GM12873 (cell line): ENCODE measurements at regions not wholly inside any gene's neighbourhood (a gene's known extent, or its start where the extent isn't known, plus 50 kb on each side); places are given as distances from the start of the nearest gene placed in this dataset.

Experiments used
- CTCF ChIP-seq: IDR thresholded peaks from 2 replicates; pipeline ENCODE4 v1.5.1; 2012; ENCODE audit warnings: low read depth, mild to moderate bottlenecking, moderate library complexity, low read length, control low read depth; ENCODE audit not compliant: insufficient read depth; ENCODE audit errors: missing control alignments

GRCh38 chr1:238029126-238029525 is 138.4 kb upstream of the ZP4 start:
- no peak for TF ChIP-seq CTCF

GRCh38 chr1:238027366-238027765 is 136.6 kb upstream of the ZP4 start:
- TF ChIP-seq CTCF = no peak

- no peak for TF ChIP-seq CTCF
Measured at GRCh38 chr1:238023137-238023536, 132.4 kb upstream of the ZP4 start.

GRCh38 chr1:238018214-238018613 is 127.5 kb upstream of the ZP4 start:
- no peak for TF ChIP-seq CTCF

GRCh38 chr1:238006779-238007178 is 116.1 kb upstream of the ZP4 start:
- no peak for TF ChIP-seq CTCF

GRCh38 chr1:238005116-238005515 is 114.4 kb upstream of the ZP4 start:
- TF ChIP-seq CTCF = no peak

- no peak for TF ChIP-seq CTCF
Measured at GRCh38 chr1:238001818-238002217, 111.1 kb upstream of the ZP4 start.
